ENCODE measurements at regions not wholly inside any gene's neighbourhood (a gene's known extent, or its start where the extent isn't known, plus 50 kb on each side); places are given as distances from the start of the nearest gene placed in this dataset.

DNA sequence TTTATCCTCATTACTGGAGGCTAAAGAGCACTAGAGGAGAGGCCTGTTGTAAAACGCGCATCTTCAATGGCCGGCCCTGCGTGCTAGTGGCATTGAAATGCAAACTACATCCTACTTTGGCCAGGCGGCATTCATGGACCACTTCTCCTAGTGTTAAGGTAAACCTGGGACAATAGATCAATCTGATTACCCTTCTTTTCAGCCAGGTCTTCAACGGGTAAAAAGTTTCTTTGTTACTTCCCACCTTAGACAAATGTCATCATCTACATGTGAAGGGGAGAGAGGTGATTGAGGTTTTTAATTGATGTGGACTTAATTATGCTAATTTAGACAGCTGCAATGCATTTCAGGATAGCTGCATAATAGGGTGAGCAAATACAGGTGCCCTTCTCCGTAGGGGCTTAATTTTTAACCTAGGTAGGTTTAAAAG lies 628.0 kb downstream of the ZEB2 start:
- no peak overlapping the region for H3K23ac ChIP-seq (ENCODE audit: insufficient read length, low read depth, low read length)
- no peak overlapping the region for H4K8ac ChIP-seq (replicated peaks; ENCODE audit: insufficient read length, low read depth, low read length)
- no peak overlapping the region for H2AK5ac ChIP-seq (ENCODE audit: insufficient read length, low read length)
- no peak overlapping the region for H3K14ac ChIP-seq (ENCODE audit: insufficient read depth, low read length)
- TF ChIP-seq, protein P1, sequence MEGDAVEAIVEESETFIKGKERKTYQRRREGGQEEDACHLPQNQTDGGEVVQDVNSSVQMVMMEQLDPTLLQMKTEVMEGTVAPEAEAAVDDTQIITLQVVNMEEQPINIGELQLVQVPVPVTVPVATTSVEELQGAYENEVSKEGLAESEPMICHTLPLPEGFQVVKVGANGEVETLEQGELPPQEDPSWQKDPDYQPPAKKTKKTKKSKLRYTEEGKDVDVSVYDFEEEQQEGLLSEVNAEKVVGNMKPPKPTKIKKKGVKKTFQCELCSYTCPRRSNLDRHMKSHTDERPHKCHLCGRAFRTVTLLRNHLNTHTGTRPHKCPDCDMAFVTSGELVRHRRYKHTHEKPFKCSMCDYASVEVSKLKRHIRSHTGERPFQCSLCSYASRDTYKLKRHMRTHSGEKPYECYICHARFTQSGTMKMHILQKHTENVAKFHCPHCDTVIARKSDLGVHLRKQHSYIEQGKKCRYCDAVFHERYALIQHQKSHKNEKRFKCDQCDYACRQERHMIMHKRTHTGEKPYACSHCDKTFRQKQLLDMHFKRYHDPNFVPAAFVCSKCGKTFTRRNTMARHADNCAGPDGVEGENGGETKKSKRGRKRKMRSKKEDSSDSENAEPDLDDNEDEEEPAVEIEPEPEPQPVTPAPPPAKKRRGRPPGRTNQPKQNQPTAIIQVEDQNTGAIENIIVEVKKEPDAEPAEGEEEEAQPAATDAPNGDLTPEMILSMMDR (conservative IDR thresholded peaks at IDR 0.05): no peak
- peak overlapping the region; percentile 46 to 93 (median 71); a peak in 5 of 7 replicates for H3K27ac Mint-ChIP-seq
- H3K27me3 Mint-ChIP-seq (ENCODE audit: low read depth): peaks cover 63% of the 10 kb centered on the region
- H2BK5ac ChIP-seq (ENCODE audit: insufficient read length, low read length): no peak overlapping the region
- H3K9ac ChIP-seq (ENCODE audit: extremely low read depth, insufficient read length, low read length): no peak overlapping the region
- no peak overlapping the region for H3K4ac ChIP-seq (ENCODE audit: low read depth, low read length)
- H4K20me1 ChIP-seq (ENCODE audit: control insufficient read depth, insufficient read depth, insufficient read length): no peaks in the 10 kb centered on the region
- H3K18ac ChIP-seq (ENCODE audit: insufficient read length, low read depth, low read length): no peak overlapping the region
- H3K9me3 Mint-ChIP-seq: peaks cover 0 to 3% of the 10 kb centered on the region in 2 experiments; a peak in 1 of 5 replicates
- no peak overlapping the region for H3T11ph ChIP-seq (ENCODE audit: low read length)
- H3K4me1 Mint-ChIP-seq: peaks cover 55 to 57% of the 10 kb centered on the region in 2 experiments
- H3K36me3 Mint-ChIP-seq (ENCODE audit: insufficient read depth in 1 of 3, low read depth in 3 of 3): no peaks in the 10 kb centered on the region
- no peak overlapping the region for H2BK15ac ChIP-seq (ENCODE audit: low read depth, low read length)
- no peak overlapping the region for H2BK120ac ChIP-seq (ENCODE audit: low read depth, low read length, poor library complexity, severe bottlenecking)
- no CpG with 5 or more reads among the region's 7 CpGs for WGBS (ENCODE audit: extremely low coverage, insufficient read length, low lambda C conversion rate)
- H3K4me3 Mint-ChIP-seq: peak overlapping the region in 1 of 2 experiments; percentile 57; a peak in 1 of 5 replicates
- no peak overlapping the region for H2BK12ac ChIP-seq (ENCODE audit: insufficient read length, low read depth, low read length)
- H3K23me2 ChIP-seq (ENCODE audit: insufficient read length, low read depth, low read length, poor library complexity, severe bottlenecking): no peaks in the 10 kb centered on the region
- no peaks in the 10 kb centered on the region; the same call in 1 of the 2 replicates for H3K27me3 ChIP-seq (ENCODE audit: insufficient read depth, low read length)
- no peak overlapping the region for H2BK20ac ChIP-seq (ENCODE audit: low read depth, low read length, poor library complexity, severe bottlenecking)
- no peak overlapping the region for H2AFZ ChIP-seq (ENCODE audit: low read length)
- H3K4me1 ChIP-seq (ENCODE audit: insufficient read depth, low read length): peaks cover 9% of the 10 kb centered on the region
- no peak overlapping the region for H4K5ac ChIP-seq (ENCODE audit: insufficient read length, low read depth, low read length)
- no peaks in the 10 kb centered on the region for H3K79me2 ChIP-seq (ENCODE audit: insufficient read depth, low read length)
- H3K27ac ChIP-seq (ENCODE audit: insufficient read length, low read depth, low read length): no peak overlapping the region
- peak; percentile 94 for DNase-seq
- no peaks in the 10 kb centered on the region for H3K79me1 ChIP-seq (ENCODE audit: insufficient read depth, low read depth, low read length, poor library complexity, severe bottlenecking)
- no peak overlapping the region for H4K91ac ChIP-seq (ENCODE audit: insufficient read length, low read depth, low read length)
- H3K56ac ChIP-seq (ENCODE audit: insufficient read length, low read depth, low read length): no peak overlapping the region
- H3K9me3 ChIP-seq (ENCODE audit: control insufficient read depth, low read depth, low read length): no peaks in the 10 kb centered on the region
- no peak overlapping the region for H3K4me2 ChIP-seq (ENCODE audit: insufficient read depth, insufficient read length, low read length)

Measured in H9 (cell line).